ENCODE measurements at regions not wholly inside any gene's neighbourhood (a gene's known extent, or its start where the extent isn't known, plus 50 kb on each side); places are given as distances from the start of the nearest gene placed in this dataset.

- Histone ChIP-seq H3K9me3 (ENCODE audit: control insufficient read depth, insufficient read depth, low read length) (no peaks in the 10 kb centered on the region), H3K4me3 (ENCODE audit: low read depth, low read length) (no peak overlapping the region), H3K9ac (ENCODE audit: low read depth, low read length) (no peak overlapping the region), H3K4me1 (ENCODE audit: control insufficient read depth, insufficient read depth, low read length) (no peaks in the 10 kb centered on the region), H3K36me3 (ENCODE audit: control insufficient read depth, insufficient read depth, low read length) (no peaks in the 10 kb centered on the region), H3K27me3 (ENCODE audit: control insufficient read depth, insufficient read depth, low read length) (no peaks in the 10 kb centered on the region)
Measured at GRCh38 chr1:199096591-199096990, 457.8 kb downstream of the PTPRC start.

GRCh38 chr1:199098468-199098867 is 459.6 kb downstream of the PTPRC start:
- H3K4me3 ChIP-seq (ENCODE audit: low read depth, low read length): no peak overlapping the region
- H3K4me1 ChIP-seq (ENCODE audit: control insufficient read depth, insufficient read depth, low read length): no peaks in the 10 kb centered on the region
- H3K9me3 ChIP-seq (ENCODE audit: control insufficient read depth, insufficient read depth, low read length): no peaks in the 10 kb centered on the region
- H3K36me3 ChIP-seq (ENCODE audit: control insufficient read depth, insufficient read depth, low read length): no peaks in the 10 kb centered on the region
- H3K9ac ChIP-seq (ENCODE audit: low read depth, low read length): no peak overlapping the region
- no peaks in the 10 kb centered on the region for H3K27me3 ChIP-seq (ENCODE audit: control insufficient read depth, insufficient read depth, low read length)

GRCh38 chr1:199101139-199101538 is 462.3 kb downstream of the PTPRC start:
- H3K4me1 ChIP-seq (ENCODE audit: control insufficient read depth, insufficient read depth, low read length): no peaks in the 10 kb centered on the region
- no peaks in the 10 kb centered on the region for H3K9me3 ChIP-seq (ENCODE audit: control insufficient read depth, insufficient read depth, low read length)
- H3K4me3 ChIP-seq (ENCODE audit: low read depth, low read length): no peak overlapping the region
- H3K36me3 ChIP-seq (ENCODE audit: control insufficient read depth, insufficient read depth, low read length): no peaks in the 10 kb centered on the region
- H3K9ac ChIP-seq (ENCODE audit: low read depth, low read length): no peak overlapping the region
- H3K27me3 ChIP-seq (ENCODE audit: control insufficient read depth, insufficient read depth, low read length): no peaks in the 10 kb centered on the region

- H3K9ac ChIP-seq (ENCODE audit: low read depth, low read length): no peak overlapping the region
- H3K27me3 ChIP-seq (ENCODE audit: control insufficient read depth, insufficient read depth, low read length): no peaks in the 10 kb centered on the region
- H3K36me3 ChIP-seq (ENCODE audit: control insufficient read depth, insufficient read depth, low read length): no peaks in the 10 kb centered on the region
- no peaks in the 10 kb centered on the region for H3K9me3 ChIP-seq (ENCODE audit: control insufficient read depth, insufficient read depth, low read length)
- H3K4me3 ChIP-seq (ENCODE audit: low read depth, low read length): no peak overlapping the region
- no peaks in the 10 kb centered on the region for H3K4me1 ChIP-seq (ENCODE audit: control insufficient read depth, insufficient read depth, low read length)
Measured at GRCh38 chr1:199101635-199102034, 462.8 kb downstream of the PTPRC start.

DNA sequence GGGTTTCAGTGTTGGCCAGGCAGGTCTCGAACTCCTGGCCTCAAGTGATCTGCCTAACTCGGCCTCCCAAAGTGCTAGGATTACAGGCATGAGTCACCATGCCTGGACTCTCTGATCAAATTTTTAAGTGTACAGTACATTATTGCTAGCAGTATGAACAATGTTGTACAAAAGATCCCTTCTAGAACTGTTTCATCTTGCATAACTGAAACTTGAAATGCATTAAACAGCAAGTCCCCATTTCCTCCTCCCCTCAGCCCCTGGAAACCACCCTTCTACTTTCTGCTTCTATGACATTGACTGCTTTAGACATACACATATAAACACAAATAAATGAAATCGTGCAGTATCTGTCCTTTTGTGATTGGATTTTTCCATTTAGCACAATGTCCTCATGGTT is 463.4 kb downstream of the PTPRC start:
- Histone ChIP-seq H3K9me3 (ENCODE audit: control insufficient read depth, insufficient read depth, low read length) (no peaks in the 10 kb centered on the region), H3K4me1 (ENCODE audit: control insufficient read depth, insufficient read depth, low read length) (no peaks in the 10 kb centered on the region), H3K4me3 (ENCODE audit: low read depth, low read length) (no peak overlapping the region), H3K9ac (ENCODE audit: low read depth, low read length) (no peak overlapping the region), H3K27me3 (ENCODE audit: control insufficient read depth, insufficient read depth, low read length) (no peaks in the 10 kb centered on the region), H3K36me3 (ENCODE audit: control insufficient read depth, insufficient read depth, low read length) (no peaks in the 10 kb centered on the region)

DNA sequence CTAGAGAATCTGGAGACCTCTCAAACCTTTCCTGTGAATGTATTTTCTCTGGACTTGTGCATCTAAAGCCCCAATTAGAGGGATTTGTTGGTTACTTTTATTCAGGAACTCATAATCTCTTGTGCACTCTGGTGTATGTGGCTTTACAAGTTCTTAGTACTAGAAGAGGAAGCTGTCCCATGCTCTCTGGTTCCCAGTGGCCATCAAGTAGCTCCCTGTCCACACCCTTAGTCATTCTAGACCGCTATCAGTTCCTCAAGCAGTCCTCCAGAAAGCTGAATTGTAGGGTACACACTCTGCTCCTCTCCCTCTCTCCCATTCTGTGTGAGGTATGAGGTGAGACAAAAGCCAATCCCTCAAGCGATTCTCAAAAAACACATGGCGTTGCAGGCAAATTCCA is 470.3 kb downstream of the PTPRC start:
- Histone ChIP-seq H3K27me3 (ENCODE audit: control insufficient read depth, insufficient read depth, low read length) (no peaks in the 10 kb centered on the region), H3K36me3 (ENCODE audit: control insufficient read depth, insufficient read depth, low read length) (no peaks in the 10 kb centered on the region), H3K4me1 (ENCODE audit: control insufficient read depth, insufficient read depth, low read length) (no peaks in the 10 kb centered on the region), H3K9ac (ENCODE audit: low read depth, low read length) (no peak overlapping the region), H3K4me3 (ENCODE audit: low read depth, low read length) (no peak overlapping the region), H3K9me3 (ENCODE audit: control insufficient read depth, insufficient read depth, low read length) (no peaks in the 10 kb centered on the region)

- H3K9me3 ChIP-seq (ENCODE audit: control insufficient read depth, insufficient read depth, low read length): no peaks in the 10 kb centered on the region
- no peak overlapping the region for H3K9ac ChIP-seq (ENCODE audit: low read depth, low read length)
- no peaks in the 10 kb centered on the region for H3K27me3 ChIP-seq (ENCODE audit: control insufficient read depth, insufficient read depth, low read length)
- peaks cover 4% of the 10 kb centered on the region for H3K4me1 ChIP-seq (ENCODE audit: control insufficient read depth, insufficient read depth, low read length)
- H3K4me3 ChIP-seq (ENCODE audit: low read depth, low read length): no peak overlapping the region
- no peaks in the 10 kb centered on the region for H3K36me3 ChIP-seq (ENCODE audit: control insufficient read depth, insufficient read depth, low read length)
Measured at GRCh38 chr1:199112365-199112764, 473.5 kb downstream of the PTPRC start.

DNA sequence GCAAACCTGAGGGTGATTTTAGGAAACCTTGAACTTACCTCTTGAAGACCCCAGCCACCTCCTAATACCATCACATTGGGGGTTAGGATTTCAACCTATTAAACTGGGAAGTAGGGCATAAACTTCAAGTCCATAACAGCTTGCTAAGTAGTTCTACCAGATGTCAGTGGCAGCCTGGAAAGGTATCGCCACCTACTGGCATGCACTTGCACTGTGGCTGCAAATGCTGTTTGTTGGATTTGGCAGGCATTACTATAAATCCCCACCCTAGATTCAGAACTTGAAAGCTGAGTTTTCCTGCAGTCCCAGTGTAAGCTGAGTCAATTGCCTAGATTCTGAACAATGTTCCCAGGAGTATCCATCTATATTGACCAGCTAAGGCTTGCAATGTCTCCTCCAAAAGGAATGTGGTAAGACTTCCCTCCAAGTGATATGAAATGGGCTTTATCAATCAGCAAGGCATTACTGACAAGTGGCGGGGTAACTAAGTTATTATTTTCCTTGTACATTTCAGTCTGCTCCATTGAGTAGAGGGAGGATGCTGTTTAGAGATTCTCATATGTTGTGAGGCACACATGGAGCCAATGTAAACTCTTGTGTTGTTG is 474.5 kb downstream of the PTPRC start:
- no peaks in the 10 kb centered on the region for H3K36me3 ChIP-seq (ENCODE audit: control insufficient read depth, insufficient read depth, low read length)
- peaks cover 4% of the 10 kb centered on the region for H3K4me1 ChIP-seq (ENCODE audit: control insufficient read depth, insufficient read depth, low read length)
- H3K4me3 ChIP-seq (ENCODE audit: low read depth, low read length): no peak overlapping the region
- H3K9me3 ChIP-seq (ENCODE audit: control insufficient read depth, insufficient read depth, low read length): no peaks in the 10 kb centered on the region
- no peak overlapping the region for H3K9ac ChIP-seq (ENCODE audit: low read depth, low read length)
- H3K27me3 ChIP-seq (ENCODE audit: control insufficient read depth, insufficient read depth, low read length): no peaks in the 10 kb centered on the region

- Histone ChIP-seq H3K9ac (ENCODE audit: low read depth, low read length) (no peak overlapping the region), H3K9me3 (ENCODE audit: control insufficient read depth, insufficient read depth, low read length) (no peaks in the 10 kb centered on the region), H3K36me3 (ENCODE audit: control insufficient read depth, insufficient read depth, low read length) (no peaks in the 10 kb centered on the region), H3K27me3 (ENCODE audit: control insufficient read depth, insufficient read depth, low read length) (no peaks in the 10 kb centered on the region), H3K4me1 (ENCODE audit: control insufficient read depth, insufficient read depth, low read length) (peaks cover 4% of the 10 kb centered on the region), H3K4me3 (ENCODE audit: low read depth, low read length) (no peak overlapping the region)
Measured at GRCh38 chr1:199116488-199116887, 477.6 kb downstream of the PTPRC start.

DNA sequence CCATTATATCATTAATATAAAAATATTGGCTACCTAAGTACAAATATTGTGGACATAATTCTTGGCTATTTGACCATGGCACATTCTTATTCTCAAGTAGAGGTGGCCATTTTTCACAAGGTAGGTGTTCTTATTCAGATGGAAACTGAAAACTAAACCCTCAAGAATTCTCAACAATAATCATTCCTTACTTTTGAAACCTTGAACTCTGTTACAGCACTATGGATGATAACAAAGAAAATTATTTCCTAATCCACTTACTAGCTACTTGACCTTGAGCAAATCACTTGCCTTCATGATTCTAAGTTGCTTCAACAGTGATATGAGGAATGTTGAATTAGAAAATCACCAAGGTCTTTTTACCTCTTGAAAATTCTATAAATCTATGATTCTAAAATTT is 482.2 kb downstream of the PTPRC start:
- no peaks in the 10 kb centered on the region for H3K36me3 ChIP-seq (ENCODE audit: control insufficient read depth, insufficient read depth, low read length)
- no peak overlapping the region for H3K4me3 ChIP-seq (ENCODE audit: low read depth, low read length)
- no peaks in the 10 kb centered on the region for H3K27me3 ChIP-seq (ENCODE audit: control insufficient read depth, insufficient read depth, low read length)
- peaks cover 4% of the 10 kb centered on the region for H3K4me1 ChIP-seq (ENCODE audit: control insufficient read depth, insufficient read depth, low read length)
- no peaks in the 10 kb centered on the region for H3K9me3 ChIP-seq (ENCODE audit: control insufficient read depth, insufficient read depth, low read length)
- no peak overlapping the region for H3K9ac ChIP-seq (ENCODE audit: low read depth, low read length)

DNA sequence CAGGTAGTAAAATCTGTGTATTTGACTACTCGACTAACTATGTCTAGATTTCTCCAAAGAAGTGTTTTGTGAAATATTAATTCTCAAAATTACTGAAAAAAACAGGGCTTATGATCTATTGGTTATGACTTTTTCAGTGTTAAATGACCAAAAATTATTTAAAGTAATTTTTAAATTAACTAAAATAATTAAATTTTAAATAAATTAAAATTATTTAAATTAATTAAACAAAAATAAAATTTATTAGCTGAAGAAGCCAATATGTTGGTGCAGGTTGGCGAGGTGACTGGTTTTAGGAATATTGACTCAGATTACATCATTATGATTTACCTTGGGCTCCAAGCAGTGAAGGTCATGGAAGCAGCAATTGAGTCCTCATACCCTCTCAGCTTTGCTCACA is 483.2 kb downstream of the PTPRC start:
- H3K9ac ChIP-seq (ENCODE audit: low read depth, low read length): no peak overlapping the region
- no peaks in the 10 kb centered on the region for H3K36me3 ChIP-seq (ENCODE audit: control insufficient read depth, insufficient read depth, low read length)
- H3K27me3 ChIP-seq (ENCODE audit: control insufficient read depth, insufficient read depth, low read length): no peaks in the 10 kb centered on the region
- H3K4me3 ChIP-seq (ENCODE audit: low read depth, low read length): no peak overlapping the region
- H3K4me1 ChIP-seq (ENCODE audit: control insufficient read depth, insufficient read depth, low read length): no peaks in the 10 kb centered on the region
- H3K9me3 ChIP-seq (ENCODE audit: control insufficient read depth, insufficient read depth, low read length): no peaks in the 10 kb centered on the region

DNA sequence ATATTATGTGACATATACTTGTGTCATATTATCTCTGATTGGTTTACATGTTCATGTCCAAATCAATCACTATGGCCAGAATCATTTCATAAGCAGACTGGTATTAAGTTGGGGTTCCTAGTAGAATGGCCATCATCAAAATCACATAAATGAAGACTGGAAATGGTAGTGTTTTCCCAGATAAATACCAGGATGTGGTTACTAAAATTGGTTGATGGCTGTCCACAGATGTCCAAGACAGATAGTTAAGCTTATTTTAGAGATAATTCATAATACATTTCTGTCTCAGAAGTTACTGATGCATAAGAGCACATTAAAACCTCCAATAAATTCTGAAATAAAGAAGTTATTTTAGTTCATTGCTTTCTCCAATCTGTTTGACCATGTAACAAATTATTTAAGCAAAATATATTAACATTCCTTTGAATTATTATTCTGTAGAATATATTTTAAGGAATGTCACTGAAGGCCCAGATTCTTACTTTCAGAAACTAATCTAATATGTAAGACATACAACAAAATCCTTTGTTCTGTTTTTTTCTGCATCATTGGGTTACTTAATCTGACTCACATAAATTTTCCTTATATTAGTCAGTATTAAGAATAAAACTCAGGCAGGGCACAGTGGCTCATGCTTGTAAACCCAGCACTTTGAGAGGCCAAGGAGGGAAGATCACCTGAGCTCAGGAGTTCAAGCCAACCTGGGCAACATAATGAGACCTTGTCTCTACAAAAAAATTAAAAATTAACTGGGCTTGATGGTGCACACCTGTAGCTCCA is 483.9 kb downstream of the PTPRC start:
- Histone ChIP-seq H3K4me3 (ENCODE audit: low read depth, low read length) (no peak overlapping the region), H3K27me3 (ENCODE audit: control insufficient read depth, insufficient read depth, low read length) (no peaks in the 10 kb centered on the region), H3K4me1 (ENCODE audit: control insufficient read depth, insufficient read depth, low read length) (no peaks in the 10 kb centered on the region), H3K9me3 (ENCODE audit: control insufficient read depth, insufficient read depth, low read length) (no peaks in the 10 kb centered on the region), H3K36me3 (ENCODE audit: control insufficient read depth, insufficient read depth, low read length) (no peaks in the 10 kb centered on the region), H3K9ac (ENCODE audit: low read depth, low read length) (no peak overlapping the region)

Measured in iPS-15b (cell line).